GM23338 (cell line): ENCODE measurements at regions not wholly inside any gene's neighbourhood (a gene's known extent, or its start where the extent isn't known, plus 50 kb on each side); places are given as distances from the start of the nearest gene placed in this dataset.

Source experiments
- ATAC-seq: fragments of 200-7000 bp; cut with Tn5 transposase; 3 replicates; pipeline ENCODE4 v1.9.1; 2020
- DNase-seq: peaks from one replicate; pipeline ENCODE4 v3.0.0-alpha.2; 2015; ENCODE audit warnings: low spot score
- H2AFZ ChIP-seq: fragments of 200-600 bp; sonication (generic); 2 replicates; pipeline ENCODE4 v1.8.0; 2016; ENCODE audit warnings: antibody characterized with exemption, mild to moderate bottlenecking, moderate library complexity
- H3F3A ChIP-seq: fragments of 200-600 bp; sonication (generic); replicated peaks from 2 replicates; pipeline ENCODE4 v1.8.0; 2017; ENCODE audit warnings: antibody characterized with exemption, mixed run types, low read depth
- H3K27ac ChIP-seq: fragments of 200-600 bp; sonication (generic); 2 replicates; pipeline ENCODE4 v1.6.1; 2016; ENCODE audit warnings: low read depth
- H3K27me3 ChIP-seq: fragments of 200-600 bp; sonication (generic); 2 replicates; pipeline ENCODE4 v1.8.0; 2016; ENCODE audit warnings: mild to moderate bottlenecking, mixed run types, moderate library complexity; ENCODE audit not compliant: insufficient read depth
- H3K36me3 ChIP-seq: fragments of 200-600 bp; sonication (generic); 2 replicates; pipeline ENCODE4 v1.8.0; 2016; ENCODE audit warnings: mild to moderate bottlenecking; ENCODE audit not compliant: insufficient read depth
- H3K4me1 ChIP-seq: fragments of 200-600 bp; sonication (generic); 2 replicates; pipeline ENCODE4 v1.8.0; 2016; ENCODE audit warnings: mild to moderate bottlenecking, moderate library complexity; ENCODE audit not compliant: insufficient read depth
- H3K4me2 ChIP-seq: fragments of 200-600 bp; sonication (generic); 2 replicates; pipeline ENCODE4 v1.7.1; 2017; ENCODE audit warnings: mixed run types
- H3K4me3 ChIP-seq: fragments of 200-600 bp; sonication (generic); 2 replicates; pipeline ENCODE4 v1.6.1; 2016; ENCODE audit warnings: mixed run types
- H3K79me2 ChIP-seq: fragments of 200-600 bp; sonication (generic); replicated peaks from 2 replicates; pipeline ENCODE4 v1.8.0; 2017; ENCODE audit warnings: mild to moderate bottlenecking; ENCODE audit not compliant: insufficient read depth
- H3K9me2 ChIP-seq: fragments of 200-600 bp; sonication (generic); 2 replicates; pipeline ENCODE4 v1.8.0; 2017; ENCODE audit not compliant: insufficient read depth
- H4K20me1 ChIP-seq: fragments of 200-600 bp; sonication (generic); replicated peaks from 2 replicates; pipeline ENCODE4 v1.8.0; 2017; ENCODE audit warnings: mild to moderate bottlenecking; ENCODE audit not compliant: insufficient read depth
- H3K27ac Mint-ChIP-seq: 2 replicates; pipeline ENCODE4 v1.8.0; 2020; ENCODE audit warnings: inconsistent platforms, mild to moderate bottlenecking, moderate library complexity, mixed read lengths
- H3K27me3 Mint-ChIP-seq: 3 replicates; pipeline ENCODE4 v1.8.0; 2022; ENCODE audit warnings: low read depth, mild to moderate bottlenecking, moderate library complexity, mixed read lengths, inconsistent platforms; ENCODE audit not compliant: insufficient read depth, poor library complexity
- H3K36me3 Mint-ChIP-seq: 3 replicates; pipeline ENCODE4 v1.8.0; 2021; ENCODE audit warnings: low read depth, mild to moderate bottlenecking, inconsistent platforms, moderate library complexity, mixed read lengths
- H3K4me1 Mint-ChIP-seq: 3 replicates; pipeline ENCODE4 v1.8.0; 2020; ENCODE audit warnings: mild to moderate bottlenecking, inconsistent platforms, mixed read lengths
- H3K4me3 Mint-ChIP-seq: 3 replicates; pipeline ENCODE4 v1.8.0; 2021; ENCODE audit warnings: moderate library complexity, mild to moderate bottlenecking, inconsistent platforms, mixed read lengths
- H3K9me3 Mint-ChIP-seq: 3 replicates; pipeline ENCODE4 v1.8.0; 2020; ENCODE audit warnings: moderate library complexity, mild to moderate bottlenecking, inconsistent platforms, mixed read lengths
- REST ChIP-seq: IDR thresholded peaks from one replicate; pipeline ENCODE4 v1.6.1; 2018; ENCODE audit warnings: antibody characterized with exemption; ENCODE audit not compliant: unreplicated experiment
- ZNF114 ChIP-seq: fragments of 250-450 bp; sonication (Bioruptor Pico); IDR thresholded peaks from 2 replicates; pipeline ENCODE4 v1.5.0; 2020; ENCODE audit warnings: mild to moderate bottlenecking, moderate library complexity
- ZNF462 ChIP-seq: fragments of 250-450 bp; sonication (Bioruptor Pico); IDR thresholded peaks from 2 replicates; pipeline ENCODE4 v1.5.0; 2020; ENCODE audit warnings: mild to moderate bottlenecking, moderate library complexity

GRCh38 chr4:178138491-178138890 is 696.3 kb upstream of the AGA start:
- no peaks in the 10 kb centered on the region for H3K4me1 Mint-ChIP-seq

More at GRCh38 chr4:178138491-178138890, 696.3 kb upstream of the AGA start:
- Histone ChIP-seq H3K4me1 (no peaks in the 10 kb centered on the region), H3K4me3 (no peak overlapping the region), H3K27ac (no peak overlapping the region), H3K9me2 (0 out of 2 replicates have a peak, but pooled peaks cover 3% of the 10 kb centered on the region), H4K20me1 (no peaks in the 10 kb centered on the region), H3K4me2 (no peak overlapping the region), H2AFZ (no peak overlapping the region), H3K27me3 (no peaks in the 10 kb centered on the region), H3F3A (no peaks in the 10 kb centered on the region), H3K79me2 (no peaks in the 10 kb centered on the region), H3K36me3 (no peaks in the 10 kb centered on the region)
- Mint-ChIP-seq H3K9me3 (0 out of 3 replicates have a peak, but pooled peaks cover 4% of the 10 kb centered on the region), H3K27me3 (peaks cover 4% of the 10 kb centered on the region), H3K4me3 (no peak overlapping the region), H3K27ac (no peak overlapping the region), H3K36me3 (no peaks in the 10 kb centered on the region; the same call in 2 of the 3 replicates)
- ATAC-seq (no peak), DNase-seq (no peak)
- no peak for TF ChIP-seq REST
- no peak for TF ChIP-seq ZNF114 (CRISPR knock-in tag)
- TF ChIP-seq ZNF462, result no peak
